Effector CD8-positive, alpha-beta T cell (primary cell): ENCODE measurements at regions not wholly inside any gene's neighbourhood (a gene's known extent, or its start where the extent isn't known, plus 50 kb on each side); places are given as distances from the start of the nearest gene placed in this dataset.

ENCODE experiments used
- DNase-seq: peaks from one replicate; lab custom pipeline; 2025; lab: John Stamatoyannopoulos, UW

DNA sequence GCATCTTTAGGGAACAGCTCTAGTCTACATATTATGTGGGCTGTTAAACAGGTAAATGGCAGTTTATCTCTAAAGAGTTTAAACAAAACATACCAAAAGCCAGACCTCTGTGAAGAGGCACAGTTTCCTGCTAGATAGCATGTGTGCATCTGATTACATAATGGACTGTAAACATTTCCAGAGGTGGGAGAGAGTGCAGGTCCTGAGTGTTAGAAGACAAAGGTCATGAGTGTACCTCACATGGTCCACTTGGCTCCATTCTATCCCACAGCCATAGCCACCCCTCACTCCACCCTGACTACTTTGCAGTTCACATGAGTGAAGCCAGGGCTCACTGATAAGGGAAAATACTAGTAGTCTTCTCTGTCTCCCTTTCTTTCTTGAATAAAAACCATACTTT, 233.4 kb downstream of the MTX2 start:
- no peak for DNase-seq

DNA sequence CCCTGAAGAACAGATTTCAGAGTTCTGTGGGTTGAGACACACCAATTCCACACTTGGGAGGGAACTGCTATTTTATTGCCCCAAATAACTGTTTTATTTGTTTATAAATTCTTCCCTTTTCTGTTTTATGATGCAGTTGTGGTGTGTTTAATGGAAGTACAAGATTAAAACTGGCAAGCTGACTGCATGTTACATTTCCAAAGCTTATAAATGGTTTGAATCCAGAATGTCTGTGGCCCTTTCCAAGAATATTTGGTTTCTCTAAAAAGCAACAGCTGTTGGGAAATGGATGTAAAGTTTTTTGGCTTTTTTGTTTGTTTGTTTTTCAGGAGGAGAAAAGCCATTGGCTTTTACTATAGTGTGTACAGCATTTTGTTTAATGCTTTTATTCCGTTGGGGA, 234.5 kb downstream of the MTX2 start:
- no peak for DNase-seq

DNA sequence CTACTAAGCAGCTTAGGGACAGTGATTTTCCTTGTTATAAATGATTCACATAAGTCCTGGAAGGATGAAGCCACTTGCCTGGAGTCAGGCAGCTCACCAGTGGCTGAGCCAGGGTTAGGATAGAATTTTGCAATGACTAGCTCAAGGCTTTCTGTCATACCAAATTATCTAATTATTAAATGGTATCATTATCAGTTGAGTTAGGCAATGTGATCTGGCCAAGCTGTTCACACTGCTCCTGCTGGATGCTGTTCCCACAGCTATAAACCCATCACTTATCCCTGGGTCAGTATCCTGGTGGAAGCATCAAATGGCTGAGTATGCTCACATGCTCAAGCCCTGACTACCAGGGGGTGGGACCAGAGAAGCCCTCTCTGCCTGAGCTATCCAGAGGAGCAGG, 235.2 kb downstream of the MTX2 start:
- DNase-seq, result no peak

DNA sequence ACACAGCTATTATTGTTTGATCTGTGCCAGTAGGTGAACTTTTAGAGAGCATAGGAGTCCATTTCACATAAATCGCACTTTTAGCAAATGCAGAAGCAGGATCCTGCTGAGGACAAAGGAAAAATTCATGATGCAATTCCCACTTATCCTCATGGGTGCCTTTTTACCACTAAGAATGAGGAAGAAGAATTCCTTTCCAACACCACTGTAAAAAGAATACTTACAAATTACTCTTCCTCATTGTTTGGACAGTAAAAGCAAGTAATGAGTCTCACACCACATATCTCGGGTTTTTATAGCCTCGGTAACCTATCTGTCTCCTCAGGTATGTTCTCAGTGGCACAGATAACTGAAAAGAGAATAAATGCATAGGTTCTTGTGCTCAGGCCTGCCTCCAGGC, 238.5 kb downstream of the MTX2 start:
- DNase-seq, result no peak

DNA sequence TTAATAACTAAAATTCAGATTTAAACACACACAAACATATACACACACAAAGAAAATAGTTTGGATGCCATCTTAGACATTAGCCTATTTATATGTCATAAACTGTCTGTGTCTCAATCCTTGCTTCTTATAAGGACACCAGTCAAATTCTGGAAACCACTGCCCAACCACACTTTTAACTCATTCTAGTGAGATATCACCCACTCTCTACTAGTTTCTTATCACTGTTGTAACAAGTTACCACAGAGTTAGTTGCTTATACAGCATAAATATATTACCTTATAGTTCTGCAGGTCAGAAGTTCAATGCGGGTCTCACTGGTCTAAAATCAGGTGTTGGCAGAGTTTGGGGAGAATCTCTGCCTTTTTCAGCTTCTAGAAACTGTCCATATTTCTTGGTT, 239.1 kb downstream of the MTX2 start:
- no peak for DNase-seq

- DNase-seq, result no peak
Observed at GRCh38 chr2:176508984-176509740, 239.9 kb downstream of the MTX2 start.

- no peak for DNase-seq
Observed at GRCh38 chr2:176514276-176514675, 245.0 kb downstream of the MTX2 start.

DNA sequence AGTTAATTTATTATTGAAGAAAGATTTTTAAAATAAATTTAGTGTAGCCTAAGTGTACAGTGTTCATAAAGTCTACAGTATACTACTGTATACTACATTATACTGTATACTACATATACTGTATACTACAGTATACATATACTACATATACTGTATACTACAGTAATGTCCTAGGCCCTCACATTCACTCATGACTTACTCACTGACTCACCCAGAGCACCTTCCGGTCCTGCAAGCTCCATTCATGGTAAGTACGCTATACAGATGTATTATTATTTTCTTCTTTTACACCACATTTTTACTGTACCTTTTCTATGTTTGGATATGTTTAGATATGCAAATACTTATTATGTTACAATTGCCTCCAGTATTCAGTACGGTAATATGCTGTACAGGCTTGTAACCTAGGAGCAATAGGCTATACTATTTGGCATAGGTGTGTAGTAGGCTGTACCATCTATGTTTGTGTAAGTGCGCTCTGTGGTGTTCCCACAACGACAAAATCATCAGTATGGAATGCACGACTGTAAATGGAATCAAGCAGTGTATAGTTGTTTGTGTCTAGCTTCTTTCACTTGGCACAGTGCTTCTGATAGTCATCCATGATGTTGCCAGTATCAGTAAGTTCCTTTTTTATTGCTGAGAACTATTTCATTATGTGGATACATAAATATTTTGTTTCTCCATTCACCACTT, 245.7 kb downstream of the MTX2 start:
- DNase-seq, result no peak

DNA sequence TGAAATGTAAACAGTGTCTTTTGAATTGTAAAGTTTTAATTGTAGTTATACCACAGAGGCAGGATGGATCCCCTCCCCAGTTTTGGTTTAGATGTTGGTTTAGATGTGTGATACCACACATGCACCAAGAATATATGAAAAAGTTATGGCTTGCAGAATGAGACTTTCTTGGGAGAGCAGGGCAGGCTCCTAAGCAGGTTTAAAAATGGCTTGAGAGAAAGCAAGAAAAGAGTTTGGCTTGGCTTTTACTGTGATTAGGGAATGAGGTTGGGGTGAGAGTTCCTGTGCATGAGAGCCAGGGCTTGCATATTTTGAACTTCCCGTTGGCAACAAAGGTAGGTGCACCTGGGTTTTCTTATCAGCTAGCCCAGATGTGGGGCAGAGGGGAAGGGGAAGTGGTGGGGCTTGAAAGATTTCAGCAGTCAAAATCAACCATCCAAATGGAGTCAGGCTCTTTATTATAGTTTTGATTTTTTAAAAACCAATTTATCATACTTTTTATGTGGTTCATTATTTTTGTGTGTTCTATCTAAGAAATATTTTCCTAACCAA, 246.9 kb downstream of the MTX2 start:
- DNase-seq, result no peak

GRCh38 chr2:176518823-176519222, 249.6 kb downstream of the MTX2 start:
- DNase-seq, result no peak

DNA sequence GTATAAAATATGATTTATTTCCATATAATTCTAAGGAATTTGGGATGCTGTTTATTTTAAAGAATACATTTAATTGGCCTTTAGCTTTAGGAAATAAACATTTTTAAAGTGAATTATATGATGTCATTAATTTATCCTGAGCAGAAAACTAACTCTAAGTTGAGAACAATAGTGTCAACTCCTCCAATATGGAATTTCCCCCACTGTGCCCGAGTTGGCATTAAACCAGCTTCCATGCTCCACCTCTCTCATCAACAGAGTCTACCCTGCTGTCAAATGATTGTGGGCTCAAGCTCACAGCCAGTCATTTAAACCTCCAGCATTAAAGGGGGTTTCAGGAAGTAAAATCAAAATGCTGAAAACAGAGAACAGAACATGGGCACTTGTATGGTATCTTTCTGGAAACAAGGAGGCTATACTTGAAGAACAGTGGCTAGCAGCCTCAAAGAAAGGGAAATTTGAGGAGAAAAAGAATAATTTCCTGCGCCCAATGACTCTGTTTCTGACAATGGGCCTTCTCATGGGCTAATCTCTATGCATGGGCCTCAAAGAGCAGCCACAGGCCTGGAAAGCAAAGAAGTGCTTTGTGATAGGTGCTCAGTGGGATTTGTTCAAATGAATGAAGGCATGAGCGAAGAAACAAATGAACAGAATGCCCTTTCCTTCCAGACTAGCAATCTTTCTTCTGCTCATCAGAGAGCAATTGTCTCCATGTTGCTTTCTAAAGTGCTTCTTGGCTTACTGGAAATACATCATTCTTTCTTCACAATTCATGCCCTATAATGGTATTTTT, 252.8 kb downstream of the MTX2 start:
- DNase-seq, result no peak

DNA sequence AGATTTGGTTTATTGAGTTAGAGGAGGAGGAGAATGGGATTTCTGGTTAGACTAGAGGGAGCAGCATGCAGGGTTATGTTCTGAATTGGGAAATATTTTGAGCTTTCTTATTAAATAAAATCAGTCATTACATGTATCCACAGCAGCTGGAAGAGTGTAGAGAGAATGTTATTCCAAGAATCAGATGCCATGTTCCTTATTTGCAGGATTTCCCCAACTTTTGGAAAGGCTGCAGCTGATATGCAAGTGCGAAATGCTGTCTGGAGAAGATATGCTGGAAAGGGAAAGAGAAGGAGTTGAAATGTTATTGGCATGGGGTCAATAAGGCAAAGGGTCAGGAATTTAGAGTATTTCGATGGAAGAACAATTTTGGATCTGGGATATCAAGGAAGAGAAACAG, 255.8 kb downstream of the MTX2 start:
- no peak for DNase-seq

DNA sequence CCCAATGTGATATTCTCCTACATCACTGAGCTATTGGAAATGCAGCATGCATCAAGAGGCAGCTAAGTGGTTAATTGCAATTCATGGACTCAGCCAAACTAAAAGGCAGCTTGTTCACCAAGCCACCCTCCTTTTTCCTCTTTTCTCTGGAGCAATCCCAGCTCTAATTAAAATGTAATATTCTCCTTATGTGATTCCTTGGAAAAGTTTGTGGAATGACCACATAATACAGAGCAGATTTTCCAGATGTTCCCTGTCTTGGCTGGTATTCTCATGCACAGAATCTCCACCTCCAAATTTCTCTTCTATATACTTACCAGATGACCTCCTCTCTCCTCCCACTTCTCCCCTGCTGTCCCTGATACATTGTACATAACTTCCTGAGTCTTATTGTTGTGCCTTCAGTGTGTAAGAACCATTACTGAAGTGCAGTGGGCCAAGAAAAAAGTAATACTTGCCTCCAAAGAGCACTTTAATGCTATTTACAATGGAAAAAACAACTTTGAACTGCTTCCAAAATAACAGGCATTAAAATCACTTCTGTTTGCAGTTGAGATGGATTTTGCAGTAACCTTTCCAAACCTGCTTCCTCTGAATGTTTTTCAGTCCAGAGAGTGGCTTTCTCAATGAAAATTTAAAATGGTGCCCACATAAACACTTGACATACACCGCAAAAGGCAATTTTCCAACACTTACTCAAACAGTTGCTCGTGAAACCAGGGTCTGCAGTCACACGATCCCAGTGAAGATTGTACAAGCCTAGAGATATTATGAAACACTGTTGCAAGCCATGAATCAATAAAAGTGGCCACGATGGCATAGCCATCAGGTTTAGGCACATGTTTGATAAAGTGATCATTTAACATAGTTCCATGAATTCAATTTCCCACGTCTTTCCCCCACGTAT, 258.0 kb downstream of the MTX2 start:
- DNase-seq, result no peak

DNA sequence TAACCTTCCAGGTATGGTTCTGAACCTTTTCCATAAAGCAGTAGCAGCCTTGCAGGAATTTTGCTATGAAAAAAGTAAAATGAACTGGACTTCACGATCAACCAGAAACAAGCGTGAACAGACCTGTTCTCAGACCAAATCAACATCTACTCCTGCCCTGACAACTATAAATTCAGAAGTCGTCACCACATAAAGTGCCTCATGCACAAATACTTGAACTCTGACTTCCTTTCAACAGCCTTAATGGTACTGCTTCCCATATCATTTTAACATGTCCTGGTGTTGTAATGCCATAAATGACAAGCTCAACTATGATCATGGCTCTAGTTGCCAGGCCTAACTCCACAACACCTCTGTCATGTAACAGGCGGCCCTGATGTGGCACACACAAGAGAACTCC, 262.4 kb downstream of the MTX2 start:
- no peak for DNase-seq

DNA sequence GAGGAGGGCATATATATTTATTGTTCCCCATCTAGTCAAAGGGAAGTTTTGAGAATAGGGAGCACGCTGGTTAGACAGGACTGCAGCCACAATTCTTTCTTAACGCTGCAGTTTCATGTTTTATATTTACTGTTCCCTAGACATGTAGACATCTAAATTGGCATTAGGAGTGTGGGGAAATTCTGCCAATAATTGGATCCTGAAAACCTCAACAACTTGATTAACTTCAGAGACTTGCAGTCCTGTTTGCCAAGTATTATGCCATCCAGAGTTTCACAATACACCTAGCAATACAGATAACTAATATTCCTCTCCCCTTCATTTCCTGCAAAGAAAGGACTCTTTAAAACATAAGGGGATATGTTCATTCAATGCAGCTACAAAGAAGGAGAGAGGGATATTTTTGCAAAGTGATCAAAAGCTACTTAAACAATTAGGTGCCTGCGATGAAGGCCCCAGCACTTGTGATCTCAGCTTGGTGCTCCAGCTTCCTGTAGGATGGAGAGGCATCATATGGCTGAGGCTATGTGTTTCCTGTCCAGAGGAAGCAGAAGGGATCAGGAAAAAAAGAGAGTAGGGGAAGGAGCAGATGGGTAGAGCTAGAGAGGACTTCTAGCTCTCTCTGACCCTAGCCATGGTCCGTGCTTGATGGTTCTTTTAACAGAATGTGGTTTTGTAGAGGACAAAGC, 264.4 kb downstream of the MTX2 start:
- DNase-seq, result no peak

- DNase-seq, result no peak
Observed at GRCh38 chr2:176534798-176535466, 265.7 kb downstream of the MTX2 start.

DNA sequence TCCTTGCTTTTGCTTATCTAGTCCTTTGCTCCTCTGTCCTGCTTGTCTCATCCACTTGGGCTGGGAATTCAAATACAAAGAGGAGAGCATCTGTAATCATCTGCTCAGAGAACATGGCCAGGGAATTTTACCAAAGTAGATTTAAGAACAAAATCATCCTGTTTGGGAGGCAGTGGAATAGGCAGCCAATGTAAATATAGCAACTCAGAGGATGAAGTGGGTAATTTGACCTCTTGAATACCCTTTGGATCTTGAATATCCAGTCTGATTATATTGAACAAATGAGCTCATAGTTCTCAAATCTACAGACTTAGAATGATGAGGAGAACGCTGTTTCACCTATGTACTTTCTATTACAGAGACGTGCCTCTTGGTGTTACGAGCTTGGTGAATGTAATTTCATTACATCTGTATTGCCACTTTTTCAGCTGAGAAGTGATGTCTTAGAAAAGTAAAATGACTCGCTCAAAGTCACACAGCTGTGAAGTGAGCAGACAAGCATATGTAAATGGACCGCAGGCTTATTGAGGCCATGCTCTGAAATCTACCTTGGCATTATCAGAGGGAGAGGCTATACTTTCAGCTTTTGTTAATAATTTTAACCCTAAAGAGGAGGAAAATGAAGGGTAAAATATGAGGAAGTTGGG, 266.3 kb downstream of the MTX2 start:
- DNase-seq, result no peak

DNA sequence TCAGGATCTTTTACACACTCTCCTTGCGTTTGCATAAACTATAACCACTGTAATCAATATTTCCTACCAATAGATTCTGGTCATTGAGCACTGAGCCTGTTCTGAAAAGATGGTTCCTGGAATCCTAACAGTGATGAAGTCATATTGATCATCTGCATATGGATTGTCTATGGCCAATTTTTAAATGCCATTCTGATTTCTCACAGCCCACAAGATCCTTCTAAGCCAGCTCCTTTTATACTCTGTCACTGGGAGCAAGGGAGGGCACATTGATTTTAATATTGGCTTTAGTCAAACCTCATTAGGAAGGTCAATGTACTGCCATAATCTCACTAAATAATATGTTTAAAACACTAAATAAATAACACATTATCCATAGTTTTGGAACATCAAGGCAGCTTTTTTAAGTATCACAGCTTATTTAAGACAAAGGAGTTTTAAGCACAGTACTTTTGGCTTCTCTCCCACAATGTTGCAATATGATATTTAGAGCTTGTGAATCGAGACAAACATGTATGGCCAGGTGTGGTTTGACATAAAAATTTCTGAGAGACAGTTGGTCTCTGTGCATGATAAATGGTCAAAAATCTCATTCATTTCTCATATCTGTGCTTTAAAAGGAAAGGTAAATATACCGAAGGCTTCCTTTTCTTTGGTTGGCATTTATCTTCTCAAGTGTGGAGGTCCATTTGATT, 267.3 kb downstream of the MTX2 start:
- no peak for DNase-seq

- no peak for DNase-seq
Observed at GRCh38 chr2:176537932-176538331, 268.7 kb downstream of the MTX2 start.
